Nephron progenitor cell (in vitro differentiated cells): ENCODE measurements at regions not wholly inside any gene's neighbourhood (a gene's known extent, or its start where the extent isn't known, plus 50 kb on each side); places are given as distances from the start of the nearest gene placed in this dataset.

Source experiments
- DNase-seq: peaks from one replicate; pipeline ENCODE4 v3.0.0; 2021
- H3K27ac Mint-ChIP-seq: 2 replicates; pipeline ENCODE4 v1.8.0; 2021; ENCODE audit warnings: mild to moderate bottlenecking, moderate library complexity, mixed read lengths
- H3K27me3 Mint-ChIP-seq: 2 replicates; pipeline ENCODE4 v1.8.0; 2021; ENCODE audit warnings: mild to moderate bottlenecking, low read depth, mixed read lengths; ENCODE audit not compliant: poor library complexity
- H3K36me3 Mint-ChIP-seq: 2 replicates; pipeline ENCODE4 v1.8.0; 2021; ENCODE audit warnings: low read depth, mixed read lengths
- H3K4me1 Mint-ChIP-seq: 2 replicates; pipeline ENCODE4 v1.8.0; 2021; ENCODE audit warnings: mixed read lengths
- H3K4me3 Mint-ChIP-seq: 2 replicates; pipeline ENCODE4 v1.8.0; 2021; ENCODE audit warnings: mild to moderate bottlenecking, moderate library complexity, mixed read lengths
- H3K9me3 Mint-ChIP-seq: 2 replicates; pipeline ENCODE4 v1.8.0; 2021; ENCODE audit warnings: mild to moderate bottlenecking, moderate library complexity, mixed read lengths
- TF ChIP-seq, protein P1 (sequence below): fragments of 200-600 bp; sonication (generic); IDR thresholded peaks from 2 replicates; pipeline ENCODE4 v1.5.0; 2021; ENCODE audit warnings: antibody characterized with exemption

GRCh38 chr1:4174291-4175200 is 274.5 kb upstream of the C1orf174 start:
- peaks cover 17% of the 10 kb centered on the region for H3K4me1 Mint-ChIP-seq
- no peak for DNase-seq
- no peaks in the 10 kb centered on the region for H3K9me3 Mint-ChIP-seq
- TF ChIP-seq, protein P1, sequence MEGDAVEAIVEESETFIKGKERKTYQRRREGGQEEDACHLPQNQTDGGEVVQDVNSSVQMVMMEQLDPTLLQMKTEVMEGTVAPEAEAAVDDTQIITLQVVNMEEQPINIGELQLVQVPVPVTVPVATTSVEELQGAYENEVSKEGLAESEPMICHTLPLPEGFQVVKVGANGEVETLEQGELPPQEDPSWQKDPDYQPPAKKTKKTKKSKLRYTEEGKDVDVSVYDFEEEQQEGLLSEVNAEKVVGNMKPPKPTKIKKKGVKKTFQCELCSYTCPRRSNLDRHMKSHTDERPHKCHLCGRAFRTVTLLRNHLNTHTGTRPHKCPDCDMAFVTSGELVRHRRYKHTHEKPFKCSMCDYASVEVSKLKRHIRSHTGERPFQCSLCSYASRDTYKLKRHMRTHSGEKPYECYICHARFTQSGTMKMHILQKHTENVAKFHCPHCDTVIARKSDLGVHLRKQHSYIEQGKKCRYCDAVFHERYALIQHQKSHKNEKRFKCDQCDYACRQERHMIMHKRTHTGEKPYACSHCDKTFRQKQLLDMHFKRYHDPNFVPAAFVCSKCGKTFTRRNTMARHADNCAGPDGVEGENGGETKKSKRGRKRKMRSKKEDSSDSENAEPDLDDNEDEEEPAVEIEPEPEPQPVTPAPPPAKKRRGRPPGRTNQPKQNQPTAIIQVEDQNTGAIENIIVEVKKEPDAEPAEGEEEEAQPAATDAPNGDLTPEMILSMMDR: no peak
- peaks cover 9% of the 10 kb centered on the region for H3K27me3 Mint-ChIP-seq
- no peak overlapping the region for H3K4me3 Mint-ChIP-seq
- no peaks in the 10 kb centered on the region for H3K36me3 Mint-ChIP-seq
- no peak overlapping the region for H3K27ac Mint-ChIP-seq

DNA sequence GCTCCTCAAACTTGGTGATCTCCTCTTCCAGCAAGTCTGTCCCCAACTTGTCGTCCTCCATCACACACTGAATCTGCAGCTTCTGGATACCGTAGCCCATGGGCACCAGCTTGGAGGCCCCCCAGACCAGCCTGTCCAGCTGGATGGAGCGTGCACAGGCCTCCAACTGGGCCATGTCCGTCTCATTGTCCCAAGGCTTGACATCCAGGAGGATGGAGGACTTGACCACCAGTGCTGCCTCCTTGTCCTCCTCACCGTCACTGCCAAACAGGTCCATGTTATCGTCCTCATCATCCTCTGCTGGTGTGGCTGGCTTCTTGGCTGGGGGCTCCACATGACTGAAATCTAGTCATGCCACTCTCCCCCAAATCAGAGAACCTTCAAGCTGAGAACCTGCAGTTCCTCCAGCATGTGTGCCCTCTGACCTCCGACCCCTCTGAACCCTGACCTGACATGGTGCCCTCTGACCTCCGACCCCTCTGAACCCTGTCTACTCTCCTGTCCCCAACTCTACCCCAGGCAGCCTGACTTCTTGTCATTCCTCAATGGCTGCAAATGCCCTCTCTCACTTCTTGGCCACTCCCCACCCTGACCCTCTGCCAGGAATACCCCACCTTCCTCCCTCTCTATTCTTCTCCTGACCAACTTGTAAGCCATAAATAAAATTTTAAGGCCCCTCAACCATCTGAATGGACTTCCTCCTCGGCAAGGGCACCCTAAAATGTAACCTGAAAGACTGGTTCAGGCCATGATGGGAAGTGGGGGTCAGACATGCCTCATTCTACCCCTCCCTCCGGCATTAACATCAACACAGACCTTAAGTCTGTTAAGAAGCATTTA is 275.7 kb upstream of the C1orf174 start:
- H3K4me1 Mint-ChIP-seq: peaks cover 17% of the 10 kb centered on the region
- no peak overlapping the region for H3K4me3 Mint-ChIP-seq
- H3K9me3 Mint-ChIP-seq: no peaks in the 10 kb centered on the region
- no peak for DNase-seq
- H3K36me3 Mint-ChIP-seq: no peaks in the 10 kb centered on the region
- TF ChIP-seq, protein P1: no peak
- no peak overlapping the region for H3K27ac Mint-ChIP-seq
- H3K27me3 Mint-ChIP-seq: peaks cover 9% of the 10 kb centered on the region

- Mint-ChIP-seq H3K27ac (no peak overlapping the region), H3K4me1 (peaks cover 11% of the 10 kb centered on the region), H3K4me3 (no peak overlapping the region), H3K9me3 (no peaks in the 10 kb centered on the region), H3K27me3 (peaks cover 6% of the 10 kb centered on the region), H3K36me3 (no peaks in the 10 kb centered on the region)
- DNase-seq: no peak
- TF ChIP-seq, protein P1: no peak
These were observed 276.8 kb upstream of the C1orf174 start for GRCh38 chr1:4176841-4177240.

DNA sequence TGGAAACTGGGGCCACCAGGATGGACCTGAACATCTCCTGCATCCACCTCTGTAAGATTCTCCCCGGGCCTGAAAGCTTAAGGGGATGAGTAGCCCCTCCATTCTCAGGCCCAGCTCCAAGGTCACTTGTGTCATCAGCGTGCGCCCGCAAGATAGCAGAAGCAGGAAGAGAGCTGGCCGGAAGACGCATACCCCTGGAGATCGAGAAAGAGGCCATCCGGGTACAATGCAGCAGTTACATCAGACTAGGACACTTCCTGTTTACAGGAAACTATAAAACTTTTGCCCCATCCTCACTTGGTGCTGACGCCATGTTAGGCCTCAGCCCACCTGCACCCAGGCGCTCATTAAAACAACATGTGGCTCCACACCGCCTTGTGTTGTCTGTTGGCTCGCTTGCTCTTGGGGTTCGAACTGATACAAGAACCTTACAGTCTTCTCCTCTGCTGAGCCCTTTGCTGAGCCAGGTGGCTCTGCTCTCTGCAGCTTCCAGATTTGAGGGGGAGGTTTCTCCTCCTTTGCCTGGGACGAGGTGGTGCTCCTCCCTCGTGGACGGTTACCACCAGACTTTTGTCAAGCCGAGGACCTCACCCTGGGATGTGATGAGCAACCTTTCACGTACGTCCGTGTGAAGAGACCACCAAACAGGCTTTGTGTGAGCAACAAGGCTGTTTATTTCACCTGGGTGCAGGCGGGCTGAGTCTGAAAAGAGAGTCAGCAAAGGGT is 277.5 kb upstream of the C1orf174 start:
- TF ChIP-seq, protein P1: no peak
- no peak for DNase-seq
- Mint-ChIP-seq H3K27me3 (peaks cover 6% of the 10 kb centered on the region), H3K36me3 (no peaks in the 10 kb centered on the region), H3K9me3 (no peaks in the 10 kb centered on the region), H3K4me1 (peaks cover 3% of the 10 kb centered on the region), H3K27ac (no peak overlapping the region), H3K4me3 (no peak overlapping the region)

- no peaks in the 10 kb centered on the region for H3K9me3 Mint-ChIP-seq
- no peak overlapping the region for H3K27ac Mint-ChIP-seq
- no peak overlapping the region for H3K4me3 Mint-ChIP-seq
- H3K27me3 Mint-ChIP-seq: peaks cover 6% of the 10 kb centered on the region
- H3K4me1 Mint-ChIP-seq: no peaks in the 10 kb centered on the region
- H3K36me3 Mint-ChIP-seq: no peaks in the 10 kb centered on the region
- no peak for DNase-seq
- TF ChIP-seq, protein P1: no peak
These were observed 278.5 kb upstream of the C1orf174 start for GRCh38 chr1:4178501-4179113.
